ENCODE measurements at regions not wholly inside any gene's neighbourhood (a gene's known extent, or its start where the extent isn't known, plus 50 kb on each side); places are given as distances from the start of the nearest gene placed in this dataset.

DNA sequence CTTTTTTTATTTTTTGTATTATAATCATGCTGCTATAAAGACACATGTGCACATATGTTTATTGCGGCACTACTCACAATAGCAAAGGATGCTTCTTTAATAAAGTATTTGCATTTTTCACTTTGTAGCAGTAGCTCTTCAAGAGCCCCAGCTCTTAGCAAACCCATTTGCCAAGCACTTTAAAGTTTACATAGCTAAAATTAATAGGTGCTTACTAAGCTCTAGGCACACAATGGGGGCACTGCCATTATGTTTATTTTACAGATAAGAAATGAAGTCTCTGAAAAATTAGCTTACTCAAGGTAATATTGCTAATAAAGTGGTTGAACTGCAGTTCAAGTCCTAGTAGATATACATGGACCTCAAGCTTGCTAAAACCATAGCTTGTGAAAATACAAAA, 230.3 kb upstream of the ARHGAP24 start:
- no peak overlapping the region for H3K4me3 ChIP-seq (ENCODE audit: extremely low read depth, insufficient read depth, low read length, poor library complexity, severe bottlenecking)
- no peaks in the 10 kb centered on the region for H3K4me1 ChIP-seq (ENCODE audit: control insufficient read depth, insufficient read depth, low read length, poor library complexity, severe bottlenecking)
- no peaks in the 10 kb centered on the region for H3K36me3 ChIP-seq (ENCODE audit: control insufficient read depth, insufficient read depth, low read length)
- H3K9me3 ChIP-seq (ENCODE audit: control insufficient read depth, low read length): no peaks in the 10 kb centered on the region
- WGBS, 2 experiments (ENCODE audit: insufficient coverage in 2 of 2): no CpG with 5 or more reads among the region's 1 CpG
- no peak overlapping the region for H3K27ac ChIP-seq (ENCODE audit: low read depth, low read length, severe bottlenecking)

DNA sequence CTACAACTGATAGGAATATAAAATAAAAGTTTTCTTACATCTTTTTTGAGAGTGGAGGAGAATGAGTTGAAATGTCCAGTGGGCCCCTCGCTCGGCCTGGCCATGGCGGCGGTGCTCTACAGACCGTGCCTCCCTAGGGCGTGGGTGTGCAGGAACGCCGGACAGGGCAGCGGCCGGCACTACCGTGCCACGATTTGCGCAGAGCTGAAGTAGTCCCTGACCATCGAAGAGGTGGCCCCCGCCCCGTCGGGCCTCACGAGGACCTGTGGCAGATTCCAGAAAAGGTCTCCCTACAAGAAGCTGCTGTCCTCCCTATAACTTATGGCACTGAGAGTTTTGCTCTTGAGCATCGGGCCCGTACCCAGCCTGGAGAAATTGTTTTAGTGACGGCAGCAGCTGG, 228.9 kb upstream of the ARHGAP24 start:
- WGBS, 2 experiments (ENCODE audit: insufficient coverage in 2 of 2): 91 to 92% methylated on average over 11 to 21 of the region's 21 CpGs
- Histone ChIP-seq H3K9me3 (ENCODE audit: control insufficient read depth, low read length) (no peaks in the 10 kb centered on the region), H3K27ac (ENCODE audit: low read depth, low read length, severe bottlenecking) (no peak overlapping the region), H3K36me3 (ENCODE audit: control insufficient read depth, insufficient read depth, low read length) (no peaks in the 10 kb centered on the region), H3K4me3 (ENCODE audit: extremely low read depth, insufficient read depth, low read length, poor library complexity, severe bottlenecking) (no peak overlapping the region), H3K4me1 (ENCODE audit: control insufficient read depth, insufficient read depth, low read length, poor library complexity, severe bottlenecking) (no peaks in the 10 kb centered on the region)

DNA sequence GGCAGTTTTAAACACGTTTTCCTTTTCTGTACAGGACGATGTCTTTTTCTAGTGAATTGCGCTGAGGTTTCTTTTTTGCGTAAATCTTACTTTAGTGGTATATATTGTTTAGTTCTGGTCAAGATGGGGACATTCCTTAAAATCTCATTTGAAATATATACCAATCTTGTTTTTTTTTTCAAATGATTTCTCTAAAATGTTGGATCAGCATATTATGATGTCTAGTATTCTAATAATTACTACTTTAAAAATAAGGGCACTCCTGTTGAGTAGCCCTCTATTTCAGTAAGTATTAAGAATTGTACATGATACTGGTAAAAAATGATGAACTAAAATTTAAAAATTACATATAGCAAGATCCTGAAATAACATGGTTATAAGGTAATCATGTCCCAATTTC, 224.1 kb upstream of the ARHGAP24 start:
- Histone ChIP-seq H3K4me3 (ENCODE audit: extremely low read depth, insufficient read depth, low read length, poor library complexity, severe bottlenecking) (no peak overlapping the region), H3K4me1 (ENCODE audit: control insufficient read depth, insufficient read depth, low read length, poor library complexity, severe bottlenecking) (no peaks in the 10 kb centered on the region), H3K9me3 (ENCODE audit: control insufficient read depth, low read length) (peaks cover 7% of the 10 kb centered on the region), H3K36me3 (ENCODE audit: control insufficient read depth, insufficient read depth, low read length) (no peaks in the 10 kb centered on the region), H3K27ac (ENCODE audit: low read depth, low read length, severe bottlenecking) (no peak overlapping the region)
- 44 to 56% methylated on average over 1 of the region's 4 CpGs for WGBS, 2 experiments (ENCODE audit: insufficient coverage in 2 of 2)

DNA sequence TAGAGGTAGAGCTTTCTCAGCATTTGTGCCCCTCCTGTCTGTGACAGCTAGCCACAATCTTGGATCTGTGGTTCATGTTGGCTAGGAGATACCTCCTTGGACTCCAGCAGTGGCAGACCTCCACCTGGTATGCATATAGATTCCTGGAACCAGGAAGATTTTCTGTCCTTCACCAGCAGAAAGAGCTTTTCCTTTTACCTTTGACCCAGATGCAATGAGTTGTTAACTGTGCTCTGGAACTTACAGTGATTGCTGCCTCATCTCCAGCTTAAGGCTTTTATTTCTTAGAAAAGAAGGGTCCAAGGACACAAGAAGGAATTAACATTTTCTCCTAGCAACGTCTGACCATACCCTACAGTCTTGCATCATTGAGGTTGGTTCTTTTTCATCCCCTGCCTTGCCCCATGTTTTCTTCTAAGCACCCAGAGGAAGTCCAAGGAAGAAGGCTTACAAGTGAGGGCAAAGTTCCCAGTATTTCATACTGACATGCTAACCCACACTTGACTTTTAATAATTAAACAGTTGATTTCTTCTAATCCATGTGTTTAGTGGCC, 217.1 kb upstream of the ARHGAP24 start:
- H3K4me3 ChIP-seq (ENCODE audit: extremely low read depth, insufficient read depth, low read length, poor library complexity, severe bottlenecking): no peak overlapping the region
- H3K27ac ChIP-seq (ENCODE audit: low read depth, low read length, severe bottlenecking): no peak overlapping the region
- no peaks in the 10 kb centered on the region for H3K4me1 ChIP-seq (ENCODE audit: control insufficient read depth, insufficient read depth, low read length, poor library complexity, severe bottlenecking)
- H3K36me3 ChIP-seq (ENCODE audit: control insufficient read depth, insufficient read depth, low read length): no peaks in the 10 kb centered on the region
- H3K9me3 ChIP-seq (ENCODE audit: control insufficient read depth, low read length): peaks cover 7% of the 10 kb centered on the region
- 83% methylated on average over 1 of the region's 1 CpG; no CpG with 5 or more reads in 1 of the 2 experiments for WGBS, 2 experiments (ENCODE audit: insufficient coverage in 2 of 2)

DNA sequence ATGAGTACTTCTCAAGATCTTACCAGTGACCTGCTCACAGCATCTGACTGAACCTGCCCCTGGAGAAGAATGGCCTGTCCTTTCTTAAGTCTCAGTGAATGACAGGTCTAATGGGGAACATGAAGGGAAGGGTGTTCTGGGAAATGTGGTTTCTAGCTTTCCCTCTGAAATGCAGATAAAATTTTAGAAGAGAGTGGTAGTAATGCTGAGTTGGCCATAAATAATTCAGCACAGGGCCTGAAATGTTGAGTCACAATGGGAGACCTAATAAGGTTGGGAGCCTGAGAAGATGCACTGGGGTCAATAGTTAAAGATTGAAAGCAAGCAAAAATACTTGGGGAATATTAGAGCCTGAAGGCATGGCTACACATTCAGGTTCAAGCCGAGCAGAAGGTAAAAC, 214.9 kb upstream of the ARHGAP24 start:
- H3K36me3 ChIP-seq (ENCODE audit: control insufficient read depth, insufficient read depth, low read length): no peaks in the 10 kb centered on the region
- 100% methylated on average over 1 of the region's 1 CpG for WGBS, 2 experiments (ENCODE audit: insufficient coverage in 2 of 2)

DNA sequence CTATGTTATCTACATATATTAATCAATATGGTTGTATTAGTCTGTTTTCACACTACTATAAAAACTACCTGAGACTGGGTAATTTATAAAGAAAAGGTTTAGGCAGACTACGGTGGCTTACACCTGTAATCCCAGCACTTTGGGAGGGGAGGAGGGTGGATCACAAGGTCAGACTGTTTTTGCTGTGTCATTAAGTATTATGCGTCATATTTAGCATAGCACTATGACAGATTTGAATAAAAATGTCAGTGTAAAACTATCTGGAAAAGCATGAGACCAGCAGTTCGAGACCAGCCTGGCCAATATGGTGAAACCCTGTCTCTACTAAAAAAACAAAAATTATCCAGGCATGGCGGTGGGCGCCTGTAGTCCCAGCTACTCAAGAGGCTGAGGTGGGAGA, 209.7 kb upstream of the ARHGAP24 start:
- Histone ChIP-seq H3K4me1 (ENCODE audit: control insufficient read depth, insufficient read depth, low read length, poor library complexity, severe bottlenecking) (no peaks in the 10 kb centered on the region), H3K27ac (ENCODE audit: low read depth, low read length, severe bottlenecking) (no peak overlapping the region), H3K4me3 (ENCODE audit: extremely low read depth, insufficient read depth, low read length, poor library complexity, severe bottlenecking) (no peak overlapping the region), H3K36me3 (ENCODE audit: control insufficient read depth, insufficient read depth, low read length) (no peaks in the 10 kb centered on the region), H3K9me3 (ENCODE audit: control insufficient read depth, low read length) (no peaks in the 10 kb centered on the region)
- 100% methylated on average over 4 of the region's 5 CpGs; no CpG with 5 or more reads in 1 of the 2 experiments for whole genome bisulfite sequencing, 2 experiments (ENCODE audit: insufficient coverage in 2 of 2)

More for the DNA sequence above, 214.9 kb upstream of the ARHGAP24 start:
- H3K27ac ChIP-seq (ENCODE audit: low read depth, low read length, severe bottlenecking): no peak overlapping the region
- no peaks in the 10 kb centered on the region for H3K4me1 ChIP-seq (ENCODE audit: control insufficient read depth, insufficient read depth, low read length, poor library complexity, severe bottlenecking)
- no peaks in the 10 kb centered on the region for H3K9me3 ChIP-seq (ENCODE audit: control insufficient read depth, low read length)
- H3K4me3 ChIP-seq (ENCODE audit: extremely low read depth, insufficient read depth, low read length, poor library complexity, severe bottlenecking): no peak overlapping the region

DNA sequence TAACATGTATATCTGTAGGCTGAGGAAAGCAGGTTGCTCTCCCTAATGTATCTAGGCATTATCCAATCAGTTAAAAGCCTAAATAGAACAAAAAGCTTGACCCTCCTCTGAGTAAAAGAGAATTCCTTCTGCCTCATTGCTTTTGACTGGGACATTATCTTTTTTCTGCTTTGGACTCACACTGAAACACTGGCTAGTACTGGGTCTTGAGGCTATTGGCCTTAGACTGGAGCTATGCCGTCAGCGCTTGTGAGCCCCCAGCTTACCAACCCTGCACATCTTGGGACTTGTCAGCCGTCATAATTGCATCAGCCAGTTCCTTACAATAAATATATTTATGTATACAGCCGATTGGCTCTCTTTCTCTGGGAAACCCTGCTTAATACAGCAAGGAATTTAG, 206.8 kb upstream of the ARHGAP24 start:
- Histone ChIP-seq H3K4me3 (ENCODE audit: extremely low read depth, insufficient read depth, low read length, poor library complexity, severe bottlenecking) (no peak overlapping the region), H3K27ac (ENCODE audit: low read depth, low read length, severe bottlenecking) (no peak overlapping the region), H3K36me3 (ENCODE audit: control insufficient read depth, insufficient read depth, low read length) (no peaks in the 10 kb centered on the region), H3K9me3 (ENCODE audit: control insufficient read depth, low read length) (peaks cover 2% of the 10 kb centered on the region), H3K4me1 (ENCODE audit: control insufficient read depth, insufficient read depth, low read length, poor library complexity, severe bottlenecking) (no peaks in the 10 kb centered on the region)
- WGBS, 2 experiments (ENCODE audit: insufficient coverage in 2 of 2): no CpG with 5 or more reads among the region's 4 CpGs

DNA sequence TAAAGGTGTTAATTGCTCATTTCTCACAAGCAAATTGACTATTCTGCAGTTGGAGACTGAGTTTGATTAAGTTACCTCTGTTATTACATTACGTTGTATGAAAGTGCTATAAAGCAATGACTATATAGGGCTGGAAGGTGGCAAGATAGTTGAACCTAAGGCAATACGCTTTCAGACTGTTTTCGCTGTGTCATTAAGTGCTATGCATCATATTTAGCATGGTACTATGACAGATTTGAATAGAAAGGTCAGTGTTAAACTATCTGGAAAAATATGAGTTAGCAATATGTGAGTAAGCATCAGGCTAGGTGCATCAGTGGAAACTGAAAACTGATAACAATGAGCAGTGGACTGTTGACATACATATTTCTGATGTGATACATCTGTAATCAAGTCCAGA, 206.0 kb upstream of the ARHGAP24 start:
- H3K4me1 ChIP-seq (ENCODE audit: control insufficient read depth, insufficient read depth, low read length, poor library complexity, severe bottlenecking): no peaks in the 10 kb centered on the region
- H3K36me3 ChIP-seq (ENCODE audit: control insufficient read depth, insufficient read depth, low read length): no peaks in the 10 kb centered on the region
- 94 to 96% methylated on average over 3 of the region's 3 CpGs for WGBS, 2 experiments (ENCODE audit: insufficient coverage in 2 of 2)
- peaks cover 4% of the 10 kb centered on the region for H3K9me3 ChIP-seq (ENCODE audit: control insufficient read depth, low read length)
- H3K4me3 ChIP-seq (ENCODE audit: extremely low read depth, insufficient read depth, low read length, poor library complexity, severe bottlenecking): no peak overlapping the region
- no peak overlapping the region for H3K27ac ChIP-seq (ENCODE audit: low read depth, low read length, severe bottlenecking)

DNA sequence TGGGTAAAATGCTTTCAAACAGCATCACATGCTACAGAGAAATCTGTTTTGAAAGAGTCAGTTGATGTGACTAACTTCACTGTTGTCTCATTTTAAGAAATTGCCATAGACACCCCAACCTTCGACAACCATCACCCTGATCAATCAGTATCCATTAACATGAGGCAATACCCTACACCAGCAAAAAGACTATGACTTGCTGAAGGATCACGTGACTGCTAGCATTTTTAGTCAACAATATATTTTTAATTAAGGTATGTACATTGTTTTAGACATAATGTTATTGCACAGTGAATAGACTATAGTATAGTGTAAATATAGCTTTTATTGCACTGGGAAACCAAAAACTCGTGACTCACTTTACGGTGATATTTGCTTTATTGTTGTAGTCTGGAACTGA, 200.0 kb upstream of the ARHGAP24 start:
- WGBS, 2 experiments (ENCODE audit: insufficient coverage in 2 of 2): 60% methylated on average over 1 of the region's 4 CpGs; no CpG with 5 or more reads in 1 of the 2 experiments
- Histone ChIP-seq H3K4me1 (ENCODE audit: control insufficient read depth, insufficient read depth, low read length, poor library complexity, severe bottlenecking) (no peaks in the 10 kb centered on the region), H3K27ac (ENCODE audit: low read depth, low read length, severe bottlenecking) (no peak overlapping the region)

DNA sequence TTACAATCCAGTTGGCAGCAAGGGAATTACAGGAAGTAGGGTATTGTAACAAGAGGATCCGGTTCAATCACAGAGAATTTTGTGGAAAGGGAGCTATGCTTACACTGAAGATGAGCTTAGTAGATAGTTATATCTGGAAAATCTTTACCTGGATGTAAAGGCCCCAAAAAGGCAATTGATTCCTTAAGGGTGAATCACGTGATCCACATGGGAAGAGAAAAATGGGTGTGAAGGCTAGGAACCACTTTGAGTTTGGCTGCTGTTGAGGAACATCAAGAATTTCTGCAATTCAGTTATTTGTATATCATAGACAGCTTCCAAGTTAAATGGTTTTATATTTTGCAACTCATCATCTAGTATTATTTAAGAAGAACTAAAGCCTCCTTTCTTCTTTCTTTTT, 194.0 kb upstream of the ARHGAP24 start:
- Histone ChIP-seq H3K36me3 (ENCODE audit: control insufficient read depth, insufficient read depth, low read length) (no peaks in the 10 kb centered on the region), H3K9me3 (ENCODE audit: control insufficient read depth, low read length) (no peaks in the 10 kb centered on the region), H3K4me3 (ENCODE audit: extremely low read depth, insufficient read depth, low read length, poor library complexity, severe bottlenecking) (no peak overlapping the region), H3K4me1 (ENCODE audit: control insufficient read depth, insufficient read depth, low read length, poor library complexity, severe bottlenecking) (no peaks in the 10 kb centered on the region), H3K27ac (ENCODE audit: low read depth, low read length, severe bottlenecking) (no peak overlapping the region)
- WGBS, 2 experiments (ENCODE audit: insufficient coverage in 2 of 2): 83 to 95% methylated on average over 2 of the region's 2 CpGs

More for the DNA sequence above, 200.0 kb upstream of the ARHGAP24 start:
- no peaks in the 10 kb centered on the region for H3K36me3 ChIP-seq (ENCODE audit: control insufficient read depth, insufficient read depth, low read length)
- H3K9me3 ChIP-seq (ENCODE audit: control insufficient read depth, low read length): peaks cover 4% of the 10 kb centered on the region
- H3K4me3 ChIP-seq (ENCODE audit: extremely low read depth, insufficient read depth, low read length, poor library complexity, severe bottlenecking): no peak overlapping the region

DNA sequence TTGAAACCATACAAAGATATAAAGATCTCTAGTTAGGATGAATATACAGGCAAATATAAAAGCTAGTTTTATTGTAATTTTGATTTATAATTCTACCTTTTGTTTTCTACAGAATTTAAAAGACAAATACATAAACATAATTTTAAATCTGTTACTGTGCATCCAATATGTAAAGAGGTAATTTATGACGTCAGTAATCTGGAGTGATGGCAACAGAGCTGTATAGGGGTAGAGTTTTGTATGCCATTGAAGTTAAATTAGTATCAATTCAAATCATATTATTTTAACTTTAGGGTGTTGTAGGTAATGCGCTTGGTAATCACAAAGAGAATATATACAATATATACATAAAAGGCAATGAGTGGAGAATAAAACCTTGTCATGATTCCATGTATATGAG, 183.7 kb upstream of the ARHGAP24 start:
- Histone ChIP-seq H3K27ac (ENCODE audit: low read depth, low read length, severe bottlenecking) (no peak overlapping the region), H3K4me1 (ENCODE audit: control insufficient read depth, insufficient read depth, low read length, poor library complexity, severe bottlenecking) (no peaks in the 10 kb centered on the region), H3K4me3 (ENCODE audit: extremely low read depth, insufficient read depth, low read length, poor library complexity, severe bottlenecking) (no peak overlapping the region), H3K9me3 (ENCODE audit: control insufficient read depth, low read length) (no peaks in the 10 kb centered on the region), H3K36me3 (ENCODE audit: control insufficient read depth, insufficient read depth, low read length) (no peaks in the 10 kb centered on the region)
- no CpG with 5 or more reads among the region's 2 CpGs for WGBS, 2 experiments (ENCODE audit: insufficient coverage in 2 of 2)
